ENCODE measurements at regions not wholly inside any gene's neighbourhood (a gene's known extent, or its start where the extent isn't known, plus 50 kb on each side); places are given as distances from the start of the nearest gene placed in this dataset.
"Not testable (repeated sequence)": the region's sequence is repeated elsewhere in the genome, so short reads cannot be mapped to it uniquely, and the experiment has no call there.

DNA sequence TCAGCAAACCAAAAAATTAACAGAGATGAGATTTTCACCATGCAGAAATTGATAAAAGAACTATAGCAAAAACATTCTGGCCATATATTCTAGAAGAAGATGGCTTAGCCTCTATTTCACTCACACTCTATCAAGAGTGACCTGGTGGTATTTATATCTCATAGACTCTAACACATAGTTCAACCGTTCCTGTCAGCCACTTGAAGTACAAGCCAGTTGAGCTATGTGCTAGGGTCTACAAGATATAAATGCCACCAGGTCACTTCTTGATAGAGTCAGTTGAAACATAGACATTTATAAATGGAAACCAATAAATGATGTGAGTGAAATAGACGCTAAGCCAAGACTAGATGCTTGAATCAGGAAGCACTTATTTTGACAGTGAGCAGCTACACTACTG is 836.7 kb upstream of the EPHA5 start:
- no peak for DNase-seq

DNA sequence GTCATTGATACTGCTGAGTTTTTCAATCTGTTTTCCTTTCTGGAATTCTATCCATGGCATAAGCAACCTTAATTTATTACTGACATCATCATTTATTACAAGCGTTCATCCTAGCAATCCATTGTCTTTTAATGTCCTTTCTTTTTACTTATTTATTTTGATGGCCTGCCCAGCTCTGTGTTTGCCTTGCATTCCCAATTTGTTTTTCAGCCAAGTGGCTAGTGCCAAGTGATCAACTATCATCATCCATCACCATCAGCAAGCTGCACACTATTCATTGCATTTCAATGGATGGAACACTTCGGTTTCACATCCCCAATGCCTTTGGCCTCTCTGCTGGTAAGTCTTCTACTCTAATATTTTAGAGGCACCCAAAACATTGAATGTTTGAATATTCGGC is 831.7 kb upstream of the EPHA5 start:
- no peak for DNase-seq

GRCh38 chr4:66490729-66491128 is 820.4 kb upstream of the EPHA5 start:
- no peak for DNase-seq

DNA sequence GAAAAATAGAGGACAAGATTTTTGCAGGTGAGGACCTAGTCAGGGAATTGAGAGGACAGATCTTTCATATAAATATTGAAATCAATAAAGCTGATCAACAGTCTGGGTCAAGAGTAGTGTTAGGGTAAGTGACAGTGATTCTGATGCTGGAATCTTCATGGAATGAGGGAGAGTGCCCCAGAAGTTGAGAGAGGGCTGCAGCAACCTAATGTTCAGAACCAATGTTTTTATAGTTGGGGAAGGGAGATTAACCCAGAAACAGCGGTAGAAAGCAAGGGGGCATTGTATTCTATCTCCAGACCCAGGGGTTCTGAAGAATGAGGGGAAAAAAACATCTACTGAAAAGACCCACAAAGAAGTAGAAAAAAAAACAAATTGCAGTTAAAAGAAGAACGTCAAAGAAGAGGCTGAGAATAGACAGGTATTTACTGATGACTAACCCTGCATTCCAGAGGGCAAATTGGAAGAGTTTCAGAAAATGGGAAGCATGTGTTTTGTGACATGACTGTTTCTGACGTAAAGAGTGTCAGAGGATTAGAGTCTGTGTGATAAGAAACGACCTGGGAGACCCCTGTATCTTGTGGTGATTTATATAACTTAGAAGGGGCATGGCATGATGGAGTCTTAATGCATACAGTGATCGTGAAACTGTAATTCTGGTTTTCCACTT is 819.6 kb upstream of the EPHA5 start:
- no peak for DNase-seq

DNA sequence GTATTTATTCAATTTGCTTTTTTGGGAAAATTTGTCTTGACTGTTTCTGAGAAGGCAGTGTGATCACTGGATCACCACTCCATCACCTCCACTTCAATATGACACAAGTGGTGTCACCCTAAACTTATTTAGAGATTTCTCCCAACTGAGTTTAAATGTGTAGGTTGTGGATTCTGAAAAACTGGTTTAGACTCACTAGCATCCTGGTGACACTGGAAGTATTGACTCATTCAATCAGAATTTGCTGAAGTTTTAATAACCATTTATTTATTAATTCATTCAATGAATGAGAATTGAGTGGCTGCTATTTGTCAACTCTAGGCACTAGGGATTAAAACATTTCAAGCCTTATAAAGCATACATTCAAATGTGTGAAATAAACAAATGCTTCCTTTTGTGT is 819.1 kb upstream of the EPHA5 start:
- DNase-seq, result no peak

GRCh38 chr4:66486068-66486467 is 815.8 kb upstream of the EPHA5 start:
- no peak for DNase-seq

- no peak for DNase-seq
These were observed 811.9 kb upstream of the EPHA5 start for GRCh38 chr4:66482186-66482585.

- DNase-seq, result no peak
These were observed 805.3 kb upstream of the EPHA5 start for GRCh38 chr4:66475596-66475995.

DNA sequence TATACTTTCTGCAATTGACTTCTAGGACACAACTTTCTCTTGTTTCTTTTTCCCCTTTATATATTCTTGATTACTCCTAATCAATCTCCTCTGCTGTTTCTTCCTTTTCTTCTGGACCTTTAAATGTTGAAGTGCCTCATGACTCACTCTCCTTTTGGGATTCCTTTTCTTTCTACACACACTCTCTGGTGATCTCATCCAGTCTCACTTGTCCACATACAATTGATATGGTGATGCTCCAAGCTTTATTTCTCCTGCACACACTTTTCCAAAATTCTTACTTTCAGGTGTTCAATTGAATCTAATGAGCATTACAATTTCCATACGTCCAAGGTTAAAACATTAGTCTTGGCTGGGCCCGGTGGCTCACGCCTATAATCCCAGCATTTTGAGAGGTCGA is 794.8 kb upstream of the EPHA5 start:
- no peak for DNase-seq

GRCh38 chr4:66462890-66463289 is 792.6 kb upstream of the EPHA5 start:
- DNase-seq, result not testable (repeated sequence)

- DNase-seq, result no peak
These were observed 781.5 kb upstream of the EPHA5 start for GRCh38 chr4:66451741-66452140.

DNA sequence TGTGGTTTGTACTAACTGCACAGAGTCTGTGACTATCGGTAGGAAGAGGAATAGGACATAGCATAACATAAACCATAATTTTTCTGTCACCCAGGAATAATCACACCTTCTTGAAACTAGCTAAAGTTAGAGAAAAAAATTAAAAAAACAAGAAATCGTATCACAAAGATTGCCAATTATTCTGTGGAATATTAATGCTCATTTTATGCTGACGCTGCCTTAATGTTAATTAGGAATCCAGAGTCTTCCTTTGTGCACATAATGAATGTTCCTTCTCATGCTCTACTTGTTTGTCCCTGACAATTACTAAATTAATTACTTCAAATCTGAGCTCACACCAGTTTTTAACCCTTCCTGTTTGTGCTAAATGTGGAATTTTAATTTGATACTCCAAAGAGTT is 772.7 kb upstream of the EPHA5 start:
- DNase-seq, result no peak

DNA sequence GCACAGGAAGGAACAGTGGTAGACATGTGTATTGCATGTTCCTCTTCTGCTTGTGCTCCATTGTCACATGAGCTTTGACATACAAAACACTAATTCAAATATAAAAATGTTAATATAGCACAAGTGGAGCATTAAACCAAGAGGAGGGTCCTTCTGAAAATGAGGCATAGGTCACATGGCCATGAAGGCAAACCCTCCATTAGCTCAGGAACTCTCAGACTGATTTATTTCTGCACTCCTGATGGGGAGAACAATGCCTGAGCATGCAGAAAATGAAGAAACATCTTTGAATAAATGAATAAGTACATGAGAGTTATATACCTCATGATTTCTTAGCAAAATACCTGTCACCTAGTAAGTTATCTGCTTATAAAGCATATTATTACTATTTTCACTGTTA is 769.2 kb upstream of the EPHA5 start:
- no peak for DNase-seq

DNA sequence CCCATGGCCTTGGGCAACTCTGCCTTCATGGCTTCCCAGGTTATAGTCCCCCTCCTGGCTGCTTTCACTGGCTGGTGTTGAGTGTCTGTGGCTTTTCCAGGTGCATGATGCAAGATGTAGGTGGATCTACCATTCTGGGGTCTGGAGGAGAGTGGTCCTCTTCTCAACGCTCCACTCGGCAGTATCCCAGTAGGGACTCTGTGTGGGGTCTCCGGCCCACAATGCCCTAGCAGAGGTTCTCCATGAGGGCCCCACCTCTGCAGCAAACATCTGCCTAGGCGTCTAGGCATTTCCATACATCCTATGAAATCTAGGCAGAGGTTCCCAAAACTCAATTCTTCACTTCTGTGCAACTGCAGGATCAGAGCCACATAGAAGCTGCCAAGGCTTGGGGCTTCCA is 763.4 kb upstream of the EPHA5 start:
- no peak for DNase-seq

DNA sequence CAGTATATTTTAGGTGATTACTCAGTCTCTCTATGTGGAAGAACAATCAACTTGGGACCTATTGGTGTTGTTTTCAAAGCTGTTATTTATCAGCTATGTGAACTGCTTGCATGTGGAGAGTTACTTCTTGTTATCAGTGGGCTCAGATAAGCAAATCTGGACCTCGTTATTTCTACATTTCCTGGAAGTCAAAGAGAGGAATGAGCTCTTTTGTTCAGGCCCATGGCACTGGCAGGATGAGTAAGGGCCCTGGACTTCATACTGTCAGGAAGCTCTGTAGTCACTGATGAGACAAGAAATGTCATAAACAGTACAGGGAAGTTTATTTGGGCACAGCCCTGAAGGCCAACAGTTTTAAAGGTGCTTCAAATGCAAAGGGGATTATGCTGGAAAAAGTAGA is 760.6 kb upstream of the EPHA5 start:
- no peak for DNase-seq

GRCh38 chr4:66429276-66429675 is 759.0 kb upstream of the EPHA5 start:
- DNase-seq, result no peak

GRCh38 chr4:66416425-66416824 is 746.1 kb upstream of the EPHA5 start:
- DNase-seq, result no peak

GRCh38 chr4:66404141-66404540 is 733.9 kb upstream of the EPHA5 start:
- DNase-seq, result no peak

GRCh38 chr4:66376921-66377320 is 706.6 kb upstream of the EPHA5 start:
- no peak for DNase-seq

- DNase-seq, result no peak
These were observed 706.1 kb upstream of the EPHA5 start for GRCh38 chr4:66376396-66376795.

DNA sequence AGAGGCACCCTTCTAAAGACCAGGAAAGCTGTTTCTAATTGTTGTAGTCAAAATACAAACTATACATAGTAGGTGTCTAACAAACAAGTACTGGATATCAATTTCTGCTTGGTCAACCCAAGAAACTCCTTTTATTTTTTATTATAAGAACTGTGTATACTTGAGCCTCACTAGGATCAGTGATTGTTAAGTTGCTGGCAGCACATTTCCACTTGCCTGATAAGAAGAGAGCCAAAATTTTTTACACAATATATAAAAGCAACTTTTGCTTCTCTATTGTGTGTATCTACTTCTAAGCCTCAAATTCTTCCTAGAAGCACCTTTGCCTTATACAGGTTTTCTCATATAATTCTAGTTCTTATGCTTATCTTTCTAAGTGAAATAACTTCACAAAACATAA is 703.0 kb upstream of the EPHA5 start:
- DNase-seq, result no peak

GRCh38 chr4:66372706-66373105 is 702.4 kb upstream of the EPHA5 start:
- no peak for DNase-seq

DNA sequence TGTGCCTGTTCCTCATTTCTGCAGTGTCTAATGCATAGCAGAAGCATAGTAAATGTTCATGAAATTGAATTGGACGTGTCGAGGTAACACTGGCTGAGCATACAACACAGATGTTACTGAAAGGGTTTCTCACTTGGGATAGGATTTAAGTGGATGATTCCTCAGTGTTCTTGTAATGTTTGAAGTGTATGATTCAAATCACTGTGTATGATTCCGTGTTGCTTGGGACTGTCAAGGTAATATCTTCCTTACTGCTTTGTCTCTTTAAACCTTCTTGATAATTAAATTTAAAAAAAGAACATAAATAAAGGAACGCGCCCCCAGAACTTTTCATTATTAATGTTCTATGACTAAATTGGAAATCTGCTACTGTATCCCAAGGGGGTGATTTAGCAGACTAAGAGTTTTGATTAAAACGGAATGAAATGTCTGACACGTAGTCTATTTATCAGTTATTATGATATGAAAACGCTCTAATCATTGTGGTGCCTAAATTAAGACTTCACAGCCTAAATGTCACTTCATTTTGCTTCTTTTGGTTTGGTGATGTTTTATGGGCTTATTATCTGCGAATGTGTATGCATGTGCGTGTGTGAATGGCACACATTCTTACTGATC is 696.9 kb upstream of the EPHA5 start:
- DNase-seq, result no peak

GRCh38 chr4:66360395-66360794 is 690.1 kb upstream of the EPHA5 start:
- not testable (repeated sequence) for DNase-seq

GRCh38 chr4:66357316-66357715 is 687.0 kb upstream of the EPHA5 start:
- DNase-seq, result no peak
